ENCODE measurements at regions not wholly inside any gene's neighbourhood (a gene's known extent, or its start where the extent isn't known, plus 50 kb on each side); places are given as distances from the start of the nearest gene placed in this dataset.
"Not testable (repeated sequence)": the region's sequence is repeated elsewhere in the genome, so short reads cannot be mapped to it uniquely, and the experiment has no call there.

DNA sequence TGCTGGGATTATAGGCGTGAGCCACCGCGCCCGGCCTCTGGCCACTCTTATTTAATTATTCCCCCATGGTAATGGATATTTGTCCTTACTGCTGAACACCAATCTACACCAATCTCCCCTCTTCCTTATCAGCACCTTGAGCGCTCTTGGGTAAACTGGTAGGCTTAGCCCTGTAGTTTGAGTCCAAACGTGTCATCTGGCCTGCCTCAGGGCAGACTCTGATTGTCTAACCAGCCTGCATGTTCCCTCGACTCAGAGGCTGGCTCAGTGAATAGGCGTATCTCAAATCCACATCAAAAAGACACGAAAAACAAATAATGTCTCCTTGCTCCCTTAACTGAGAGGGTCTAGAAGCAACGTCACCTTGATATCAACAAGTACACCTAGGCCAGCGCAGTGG lies 260.9 kb downstream of the TFAP2C start:
- no peak for DNase-seq

DNA sequence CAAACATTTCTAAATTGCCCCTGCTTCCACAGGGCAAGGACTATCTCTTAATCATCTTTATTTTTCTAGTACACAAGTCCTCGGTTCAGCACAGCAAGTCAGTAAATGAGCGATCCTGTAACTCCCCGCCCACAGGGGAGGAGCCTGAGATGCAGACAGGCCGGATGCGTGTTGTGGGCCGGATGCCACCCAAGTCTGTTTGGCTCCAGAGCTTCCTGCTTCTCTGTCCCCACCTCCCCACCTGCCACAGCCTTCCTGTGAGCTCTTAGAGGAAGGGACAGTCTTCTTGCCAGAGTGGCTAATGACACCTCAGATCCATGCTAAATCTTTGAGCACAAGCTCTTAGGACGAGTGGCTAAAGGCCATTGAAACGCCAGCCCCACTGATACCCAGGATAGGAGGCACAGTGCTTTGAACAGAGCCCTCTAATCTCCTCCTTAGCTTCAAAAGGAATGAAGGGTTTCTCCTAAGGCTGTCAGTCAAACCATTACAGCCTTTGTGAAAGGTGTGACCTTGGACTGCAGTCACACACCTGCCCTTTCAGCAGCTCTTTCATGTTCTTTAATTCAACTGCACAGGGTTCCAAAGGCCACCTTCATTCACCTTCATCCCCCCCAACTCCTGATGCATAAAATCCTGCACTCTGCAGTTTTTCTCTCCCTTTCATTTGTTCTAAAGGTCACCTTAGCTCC lies 264.3 kb downstream of the TFAP2C start:
- peak; percentile 62 for DNase-seq

- DNase-seq = no peak
Measured at GRCh38 chr20:56896447-56896846, 267.3 kb downstream of the TFAP2C start.

DNA sequence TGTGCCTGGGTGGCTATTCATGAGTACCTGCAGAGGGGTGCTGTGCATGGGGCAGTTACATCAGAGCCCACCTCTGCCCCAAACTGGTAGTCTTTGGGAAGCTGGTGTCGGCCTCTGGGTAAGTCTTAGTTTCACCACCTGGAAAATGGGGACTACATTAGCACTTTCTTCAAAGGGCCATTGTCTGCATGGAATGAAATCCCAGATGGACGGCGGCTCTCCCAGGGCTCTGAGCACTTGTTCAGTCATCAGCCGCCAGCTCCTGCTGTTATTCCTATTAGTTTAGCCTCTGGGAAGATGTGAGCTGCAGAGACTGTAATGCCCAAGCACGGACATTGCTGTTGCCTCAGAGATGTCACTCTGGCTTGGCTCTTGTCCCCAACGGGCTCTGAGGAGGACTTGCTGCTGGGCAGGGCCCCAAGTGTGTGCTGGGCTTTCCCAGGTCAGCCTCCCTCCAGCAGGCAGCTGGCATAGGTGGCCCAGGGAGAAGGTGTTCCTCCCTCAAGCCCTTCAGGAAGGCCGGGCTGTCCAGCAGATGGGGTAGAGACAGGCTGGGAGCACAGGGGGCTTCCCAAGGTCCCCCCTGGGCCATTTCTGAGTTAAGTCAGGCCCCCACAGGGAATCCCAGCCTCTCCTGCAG lies 268.3 kb downstream of the TFAP2C start:
- DNase-seq = no peak

- DNase-seq = no peak
Measured at GRCh38 chr20:56897958-56898349, 268.8 kb downstream of the TFAP2C start.

DNA sequence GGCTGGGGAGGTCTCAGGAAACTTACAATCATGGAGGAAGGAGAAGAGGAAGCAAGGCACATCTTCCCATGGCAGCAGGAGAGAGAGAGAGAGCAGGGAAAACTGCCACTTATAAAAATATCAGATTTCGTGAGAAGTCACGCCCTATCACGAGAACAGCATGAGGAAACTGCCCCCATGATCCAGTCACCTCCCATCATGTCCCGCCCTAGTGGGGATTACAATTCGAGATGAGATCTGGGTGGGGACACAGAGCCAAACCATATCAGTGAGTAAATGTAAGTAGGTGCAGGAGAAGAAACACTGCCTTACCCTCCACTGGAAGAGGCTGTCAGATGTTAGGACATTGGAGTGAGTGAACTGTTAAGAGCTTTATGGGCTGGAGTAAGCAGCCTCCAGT lies 270.4 kb downstream of the TFAP2C start:
- DNase-seq = no peak

- DNase-seq = no peak
Measured at GRCh38 chr20:56900252-56900651, 271.1 kb downstream of the TFAP2C start.

GRCh38 chr20:56903421-56903820 lies 274.3 kb downstream of the TFAP2C start:
- DNase-seq = no peak

DNA sequence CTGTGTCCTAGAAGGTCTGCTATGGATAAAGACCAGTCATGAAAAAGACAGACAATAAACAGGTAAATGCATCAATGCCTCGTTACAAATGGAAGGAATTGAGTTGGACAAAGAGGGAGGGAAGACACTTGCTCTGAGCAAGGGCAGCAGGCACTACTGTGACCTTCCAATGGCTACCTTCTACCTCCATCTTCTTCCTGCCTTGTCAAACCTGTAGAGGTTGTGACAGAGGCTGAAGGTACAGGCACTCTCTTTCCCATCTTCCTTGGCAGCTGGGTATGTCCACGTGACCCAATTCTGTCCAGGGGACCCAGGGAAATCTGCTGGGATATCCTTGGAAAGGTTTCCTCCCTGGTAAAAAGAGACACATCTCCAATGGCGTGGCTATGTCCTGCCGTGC lies 274.8 kb downstream of the TFAP2C start:
- no peak for DNase-seq

GRCh38 chr20:56909918-56910714 lies 281.0 kb downstream of the TFAP2C start:
- no peak for DNase-seq

DNA sequence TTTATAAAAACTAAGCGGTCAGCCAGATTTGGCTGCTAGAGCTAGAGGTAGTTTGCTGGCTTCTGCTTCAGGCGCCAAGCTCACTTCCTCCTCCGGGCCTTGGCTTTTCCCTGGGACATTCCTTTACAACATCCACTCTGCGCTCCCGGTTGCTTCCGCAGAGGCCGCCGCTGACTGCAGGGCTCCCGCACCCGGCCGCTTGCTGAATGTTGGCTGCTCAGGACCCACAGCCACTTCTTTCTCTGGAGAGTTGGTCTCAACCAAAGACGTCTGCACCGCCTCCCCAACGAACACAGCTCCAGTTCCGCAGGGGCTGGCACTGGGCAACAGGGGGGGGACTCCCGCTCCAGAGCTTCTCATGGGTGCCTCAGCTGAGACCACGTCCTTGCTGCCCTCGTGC lies 282.8 kb downstream of the TFAP2C start:
- no peak for DNase-seq

- no peak for DNase-seq
Measured at GRCh38 chr20:56914532-56914931, 285.4 kb downstream of the TFAP2C start.

- no peak for DNase-seq
Measured at GRCh38 chr20:56916345-56916622, 287.2 kb downstream of the TFAP2C start.

- not testable (repeated sequence) for DNase-seq
Measured at GRCh38 chr20:56920041-56920440, 290.9 kb downstream of the TFAP2C start.

- no peak for DNase-seq
Measured at GRCh38 chr20:56922497-56922896, 293.4 kb downstream of the TFAP2C start.

DNA sequence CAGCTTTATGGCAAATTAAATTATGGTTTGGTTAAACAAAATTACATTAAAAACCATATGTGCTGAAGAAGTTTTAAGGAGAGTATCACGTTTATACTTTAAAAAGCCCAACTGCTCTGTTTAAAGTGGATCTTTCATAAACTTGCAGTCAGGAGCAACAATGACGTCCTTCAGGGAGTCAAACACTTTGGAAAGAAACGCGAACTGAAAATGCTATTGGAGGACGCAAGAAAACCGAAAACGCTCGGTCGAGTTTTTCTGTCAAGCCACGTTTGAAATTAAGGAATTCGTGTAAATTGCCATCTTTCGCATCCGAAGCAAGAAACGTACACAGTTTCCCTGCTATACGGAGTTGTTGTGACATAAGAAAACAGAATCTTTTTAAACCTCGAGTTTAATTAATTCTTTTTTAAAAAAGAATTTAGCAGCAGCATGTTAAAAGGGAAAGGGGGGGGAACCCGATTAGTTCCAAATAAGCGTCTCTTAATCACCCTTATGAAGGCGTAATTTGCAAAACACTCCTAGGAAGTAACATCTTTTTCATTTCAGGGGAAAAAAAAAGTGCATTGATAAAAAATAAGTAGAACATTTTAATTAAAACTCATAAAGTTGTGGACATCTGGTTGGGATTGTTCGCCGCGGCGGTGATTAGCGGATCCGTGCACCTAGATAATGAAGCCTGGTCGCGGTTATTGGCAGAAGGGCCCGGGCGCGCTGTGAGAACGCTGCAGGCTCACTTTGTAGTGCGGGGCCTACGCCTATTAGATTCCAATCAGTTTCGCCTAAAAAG lies 295.4 kb downstream of the TFAP2C start:
- no peak for DNase-seq

DNA sequence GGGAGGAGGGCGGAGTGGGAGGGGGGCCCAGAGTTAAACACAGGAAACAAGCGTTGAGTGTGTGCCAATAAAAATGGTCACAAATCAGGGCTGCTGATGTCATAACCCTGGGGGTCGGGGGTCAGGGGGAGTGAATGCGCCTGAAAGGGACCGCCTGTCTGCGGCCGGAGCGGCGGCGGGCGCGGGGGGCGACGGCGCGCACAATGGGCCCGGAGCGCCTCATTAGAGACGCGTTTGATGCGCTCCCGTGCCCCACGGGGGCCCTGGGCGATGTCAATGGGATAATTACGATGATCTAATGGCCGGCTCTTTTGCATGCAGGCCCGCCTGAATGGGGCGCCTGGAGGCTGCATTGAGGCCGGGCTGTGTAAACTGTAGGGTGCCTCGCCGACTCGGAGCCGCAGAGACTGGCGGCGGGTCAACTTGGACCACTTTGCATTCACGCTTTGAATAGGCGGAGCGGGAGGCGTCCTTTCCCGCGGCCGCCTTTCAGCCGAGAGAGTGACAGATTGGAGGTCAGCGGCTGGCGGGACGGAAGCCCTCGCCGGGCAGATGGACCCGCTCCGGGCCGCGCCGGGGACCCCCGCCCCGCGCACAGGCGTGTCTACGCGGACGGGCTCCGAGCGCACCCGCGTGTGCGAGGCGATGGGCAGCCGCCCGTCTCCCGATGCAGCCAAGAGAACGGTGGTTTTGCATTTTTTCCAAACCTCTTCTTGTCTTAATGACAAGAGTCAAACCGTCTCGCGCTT lies 296.1 kb downstream of the TFAP2C start:
- DNase-seq = no peak

DNA sequence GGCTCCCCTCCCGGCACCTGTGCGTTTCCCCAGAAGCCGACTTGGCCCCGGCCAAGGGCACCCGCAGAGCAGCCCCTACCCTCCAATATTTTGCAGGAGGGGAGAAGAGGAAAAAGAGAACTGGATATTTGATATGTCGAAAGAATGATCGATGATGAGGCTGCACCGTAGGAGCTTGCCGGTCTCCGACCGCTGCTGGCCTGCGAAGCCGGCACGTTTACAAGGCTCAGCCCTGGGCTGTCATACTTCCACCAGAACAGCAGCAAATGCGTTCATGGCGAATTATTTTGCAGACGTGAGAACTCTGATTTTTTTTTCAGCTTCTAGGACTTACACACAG lies 296.7 kb downstream of the TFAP2C start:
- DNase-seq = no peak

GRCh38 chr20:56926501-56926900 lies 297.4 kb downstream of the TFAP2C start:
- DNase-seq = no peak

- no peak for DNase-seq
Measured at GRCh38 chr20:56927127-56927526, 298.0 kb downstream of the TFAP2C start.

DNA sequence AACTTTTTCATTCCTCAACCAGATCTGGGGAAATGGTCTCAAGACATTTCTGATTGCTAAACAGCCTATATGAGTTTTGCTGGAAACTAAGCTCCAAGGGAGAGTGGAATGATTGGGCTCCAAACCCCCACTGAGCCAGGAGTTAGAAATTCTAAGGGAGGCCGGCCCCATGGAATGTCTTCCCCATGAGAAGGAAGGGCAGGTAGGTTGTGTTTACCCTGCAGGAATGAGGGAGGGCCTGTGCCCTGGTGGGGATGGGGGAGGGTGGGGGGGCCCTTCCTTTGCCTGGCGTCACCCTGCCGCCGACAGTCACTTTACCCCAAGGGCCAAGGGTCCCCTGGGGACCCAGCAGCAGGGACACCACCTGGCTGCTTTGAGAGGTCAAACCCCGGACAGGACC lies 298.9 kb downstream of the TFAP2C start:
- DNase-seq = no peak

- no peak for DNase-seq
Measured at GRCh38 chr20:56929606-56930005, 300.5 kb downstream of the TFAP2C start.

GRCh38 chr20:56930876-56931275 lies 301.8 kb downstream of the TFAP2C start:
- DNase-seq = no peak

Data from RPMI8226 (cell line).